ENCODE measurements at regions not wholly inside any gene's neighbourhood (a gene's known extent, or its start where the extent isn't known, plus 50 kb on each side); places are given as distances from the start of the nearest gene placed in this dataset.

DNA sequence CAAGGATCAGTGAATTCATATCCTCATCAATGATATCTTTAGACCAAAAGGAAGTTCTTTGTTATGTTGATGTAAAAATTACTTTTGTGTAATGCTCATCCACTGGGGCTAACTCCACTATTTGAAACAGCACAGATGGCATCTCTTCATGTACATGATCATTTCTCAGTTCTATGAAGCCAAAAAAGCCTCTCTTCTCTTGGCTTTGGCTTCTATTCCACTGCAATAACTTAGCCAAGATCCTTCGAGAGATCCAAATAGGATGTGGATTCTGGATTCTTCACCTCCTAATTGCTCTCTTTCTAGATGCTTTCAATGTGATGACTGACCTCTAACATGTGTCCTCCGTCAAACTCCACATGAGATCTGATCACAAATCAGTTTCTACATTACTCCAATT is 851.2 kb downstream of the GALC start (continued):
- TF ChIP-seq GABPA (IDR thresholded peaks at IDR 0.05 in 1 of 2, conservative IDR thresholded peaks at IDR 0.05 in 1 of 2), result no peak
- TF ChIP-seq TAF1 (conservative IDR thresholded peaks at IDR 0.05), result no peak
- no peak for TF ChIP-seq EGR1 (IDR thresholded peaks at IDR 0.05; ENCODE audit: low read depth in 2 of 2)
- TF ChIP-seq, protein P1, sequence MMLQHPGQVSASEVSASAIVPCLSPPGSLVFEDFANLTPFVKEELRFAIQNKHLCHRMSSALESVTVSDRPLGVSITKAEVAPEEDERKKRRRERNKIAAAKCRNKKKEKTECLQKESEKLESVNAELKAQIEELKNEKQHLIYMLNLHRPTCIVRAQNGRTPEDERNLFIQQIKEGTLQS (IDR thresholded peaks at IDR 0.05), result no peak
- TF ChIP-seq FOXA1 (IDR thresholded peaks at IDR 0.05), result no peak
- no peak for TF ChIP-seq JUND (IDR thresholded peaks at IDR 0.05)
- no peak for TF ChIP-seq RAD21 (IDR thresholded peaks at IDR 0.05)
- TF ChIP-seq, protein P2, sequence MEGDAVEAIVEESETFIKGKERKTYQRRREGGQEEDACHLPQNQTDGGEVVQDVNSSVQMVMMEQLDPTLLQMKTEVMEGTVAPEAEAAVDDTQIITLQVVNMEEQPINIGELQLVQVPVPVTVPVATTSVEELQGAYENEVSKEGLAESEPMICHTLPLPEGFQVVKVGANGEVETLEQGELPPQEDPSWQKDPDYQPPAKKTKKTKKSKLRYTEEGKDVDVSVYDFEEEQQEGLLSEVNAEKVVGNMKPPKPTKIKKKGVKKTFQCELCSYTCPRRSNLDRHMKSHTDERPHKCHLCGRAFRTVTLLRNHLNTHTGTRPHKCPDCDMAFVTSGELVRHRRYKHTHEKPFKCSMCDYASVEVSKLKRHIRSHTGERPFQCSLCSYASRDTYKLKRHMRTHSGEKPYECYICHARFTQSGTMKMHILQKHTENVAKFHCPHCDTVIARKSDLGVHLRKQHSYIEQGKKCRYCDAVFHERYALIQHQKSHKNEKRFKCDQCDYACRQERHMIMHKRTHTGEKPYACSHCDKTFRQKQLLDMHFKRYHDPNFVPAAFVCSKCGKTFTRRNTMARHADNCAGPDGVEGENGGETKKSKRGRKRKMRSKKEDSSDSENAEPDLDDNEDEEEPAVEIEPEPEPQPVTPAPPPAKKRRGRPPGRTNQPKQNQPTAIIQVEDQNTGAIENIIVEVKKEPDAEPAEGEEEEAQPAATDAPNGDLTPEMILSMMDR (IDR thresholded peaks at IDR 0.05; ENCODE audit: low read depth, low read length, missing input control), result no peak
- TF ChIP-seq, protein P3, sequence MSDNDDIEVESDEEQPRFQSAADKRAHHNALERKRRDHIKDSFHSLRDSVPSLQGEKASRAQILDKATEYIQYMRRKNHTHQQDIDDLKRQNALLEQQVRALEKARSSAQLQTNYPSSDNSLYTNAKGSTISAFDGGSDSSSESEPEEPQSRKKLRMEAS (IDR thresholded peaks at IDR 0.05), result no peak

DNA sequence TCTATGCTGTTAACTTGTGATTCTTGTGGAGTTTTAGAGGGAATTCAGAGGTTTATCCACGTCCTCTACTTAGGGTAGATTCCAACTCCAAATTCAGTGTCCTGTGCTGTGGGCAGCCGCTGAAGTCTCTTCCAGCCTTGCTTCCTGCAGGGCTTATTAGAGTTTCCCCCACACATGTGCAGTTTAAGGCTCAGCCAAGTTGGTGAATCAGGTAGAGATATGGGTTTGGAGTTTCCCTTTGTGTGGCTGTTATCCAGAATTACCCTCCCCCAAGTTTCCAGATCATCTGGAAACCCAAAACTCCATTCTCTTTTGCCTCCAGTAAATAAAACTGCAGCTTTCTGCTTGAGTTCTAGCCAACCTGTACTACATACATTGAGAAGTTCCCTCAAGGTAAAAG is 853.7 kb downstream of the GALC start:
- peaks cover 0 to 3% (median 0%) of the 10 kb centered on the region in 4 donors for H3K27me3 ChIP-seq (ENCODE audit: control insufficient read depth in 4 of 4, insufficient read depth in 4 of 4, low read length in 3 of 4)
- H3K4me1 ChIP-seq (ENCODE audit: control insufficient read depth in 4 of 4, insufficient read depth in 4 of 4, low read length in 3 of 4), result no peaks in the 10 kb centered on the region
- no peak for DNase-seq (ENCODE audit: low spot score)
- H3K9me3 ChIP-seq (ENCODE audit: control insufficient read depth in 4 of 4, low read length in 3 of 4), result no peaks in the 10 kb centered on the region
- TF ChIP-seq, protein P4, sequence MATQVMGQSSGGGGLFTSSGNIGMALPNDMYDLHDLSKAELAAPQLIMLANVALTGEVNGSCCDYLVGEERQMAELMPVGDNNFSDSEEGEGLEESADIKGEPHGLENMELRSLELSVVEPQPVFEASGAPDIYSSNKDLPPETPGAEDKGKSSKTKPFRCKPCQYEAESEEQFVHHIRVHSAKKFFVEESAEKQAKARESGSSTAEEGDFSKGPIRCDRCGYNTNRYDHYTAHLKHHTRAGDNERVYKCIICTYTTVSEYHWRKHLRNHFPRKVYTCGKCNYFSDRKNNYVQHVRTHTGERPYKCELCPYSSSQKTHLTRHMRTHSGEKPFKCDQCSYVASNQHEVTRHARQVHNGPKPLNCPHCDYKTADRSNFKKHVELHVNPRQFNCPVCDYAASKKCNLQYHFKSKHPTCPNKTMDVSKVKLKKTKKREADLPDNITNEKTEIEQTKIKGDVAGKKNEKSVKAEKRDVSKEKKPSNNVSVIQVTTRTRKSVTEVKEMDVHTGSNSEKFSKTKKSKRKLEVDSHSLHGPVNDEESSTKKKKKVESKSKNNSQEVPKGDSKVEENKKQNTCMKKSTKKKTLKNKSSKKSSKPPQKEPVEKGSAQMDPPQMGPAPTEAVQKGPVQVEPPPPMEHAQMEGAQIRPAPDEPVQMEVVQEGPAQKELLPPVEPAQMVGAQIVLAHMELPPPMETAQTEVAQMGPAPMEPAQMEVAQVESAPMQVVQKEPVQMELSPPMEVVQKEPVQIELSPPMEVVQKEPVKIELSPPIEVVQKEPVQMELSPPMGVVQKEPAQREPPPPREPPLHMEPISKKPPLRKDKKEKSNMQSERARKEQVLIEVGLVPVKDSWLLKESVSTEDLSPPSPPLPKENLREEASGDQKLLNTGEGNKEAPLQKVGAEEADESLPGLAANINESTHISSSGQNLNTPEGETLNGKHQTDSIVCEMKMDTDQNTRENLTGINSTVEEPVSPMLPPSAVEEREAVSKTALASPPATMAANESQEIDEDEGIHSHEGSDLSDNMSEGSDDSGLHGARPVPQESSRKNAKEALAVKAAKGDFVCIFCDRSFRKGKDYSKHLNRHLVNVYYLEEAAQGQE (IDR thresholded peaks at IDR 0.05), result no peak
- TF ChIP-seq HNF4G (IDR thresholded peaks at IDR 0.05), result no peak
- no peak for TF ChIP-seq RAD21 (IDR thresholded peaks at IDR 0.05)
- TF ChIP-seq, protein P1 (IDR thresholded peaks at IDR 0.05), result no peak
- no peak for TF ChIP-seq RXRA (IDR thresholded peaks at IDR 0.05)
- TF ChIP-seq, protein P5, sequence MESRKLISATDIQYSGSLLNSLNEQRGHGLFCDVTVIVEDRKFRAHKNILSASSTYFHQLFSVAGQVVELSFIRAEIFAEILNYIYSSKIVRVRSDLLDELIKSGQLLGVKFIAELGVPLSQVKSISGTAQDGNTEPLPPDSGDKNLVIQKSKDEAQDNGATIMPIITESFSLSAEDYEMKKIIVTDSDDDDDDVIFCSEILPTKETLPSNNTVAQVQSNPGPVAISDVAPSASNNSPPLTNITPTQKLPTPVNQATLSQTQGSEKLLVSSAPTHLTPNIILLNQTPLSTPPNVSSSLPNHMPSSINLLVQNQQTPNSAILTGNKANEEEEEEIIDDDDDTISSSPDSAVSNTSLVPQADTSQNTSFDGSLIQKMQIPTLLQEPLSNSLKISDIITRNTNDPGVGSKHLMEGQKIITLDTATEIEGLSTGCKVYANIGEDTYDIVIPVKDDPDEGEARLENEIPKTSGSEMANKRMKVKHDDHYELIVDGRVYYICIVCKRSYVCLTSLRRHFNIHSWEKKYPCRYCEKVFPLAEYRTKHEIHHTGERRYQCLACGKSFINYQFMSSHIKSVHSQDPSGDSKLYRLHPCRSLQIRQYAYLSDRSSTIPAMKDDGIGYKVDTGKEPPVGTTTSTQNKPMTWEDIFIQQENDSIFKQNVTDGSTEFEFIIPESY (IDR thresholded peaks at IDR 0.05), result no peak
- TF ChIP-seq TAF1 (conservative IDR thresholded peaks at IDR 0.05), result no peak
- TF ChIP-seq FOXA2 (IDR thresholded peaks at IDR 0.05), result no peak
- TF ChIP-seq SP1 (IDR thresholded peaks at IDR 0.05), result no peak
- no peak for TF ChIP-seq YY1 (IDR thresholded peaks at IDR 0.05)
- TF ChIP-seq JUND (IDR thresholded peaks at IDR 0.05), result no peak
- TF ChIP-seq, protein P2 (IDR thresholded peaks at IDR 0.05; ENCODE audit: low read depth, low read length, missing input control), result no peak
- no peak for TF ChIP-seq GABPA (IDR thresholded peaks at IDR 0.05 in 1 of 2, conservative IDR thresholded peaks at IDR 0.05 in 1 of 2)
- TF ChIP-seq, protein P3 (IDR thresholded peaks at IDR 0.05), result no peak
- H3K36me3 ChIP-seq (ENCODE audit: control insufficient read depth in 4 of 4, insufficient read depth in 3 of 4, low read depth in 1 of 4, low read length in 3 of 4), result no peaks in the 10 kb centered on the region
- no peak overlapping the region for H3K9ac ChIP-seq (ENCODE audit: low read depth in 1 of 2, low read length in 2 of 2)
- no peak overlapping the region for H3K27ac ChIP-seq (ENCODE audit: low read depth in 1 of 2, low read length in 2 of 2)
- H3K4me3 ChIP-seq (ENCODE audit: low read depth in 1 of 3, low read length in 3 of 3), result no peak overlapping the region
- 70% methylated on average over 2 of the region's 2 CpGs for WGBS
